ENCODE measurements at regions not wholly inside any gene's neighbourhood (a gene's known extent, or its start where the extent isn't known, plus 50 kb on each side); places are given as distances from the start of the nearest gene placed in this dataset.

DNA sequence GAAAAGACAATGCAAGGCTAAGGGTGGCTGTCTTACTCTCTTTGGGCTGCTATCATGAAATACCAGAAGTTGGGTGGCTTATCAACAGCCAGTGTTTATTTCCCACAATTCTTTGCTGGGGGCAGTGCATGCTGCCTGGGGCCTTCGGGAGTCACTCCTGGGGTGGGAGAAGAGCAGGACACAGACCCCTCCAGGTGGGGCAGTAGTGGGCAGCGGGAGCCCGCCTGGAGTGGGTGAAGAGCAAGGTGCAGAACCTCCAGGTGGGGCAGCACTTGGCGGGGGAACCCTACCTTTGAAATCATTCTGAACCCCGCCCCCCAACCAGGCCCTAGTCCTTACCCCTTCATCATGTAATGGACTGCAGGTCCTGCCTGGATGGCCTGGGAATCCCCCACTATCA is 69.6 kb upstream of the THBS2 start:
- Mint-ChIP-seq H3K4me3 (no peak overlapping the region), H3K9me3 (no peaks in the 10 kb centered on the region), H3K36me3 (ENCODE audit: insufficient read depth in 2 of 2) (no peaks in the 10 kb centered on the region), H3K4me1 (ENCODE audit: low read depth) (no peaks in the 10 kb centered on the region), H3K27ac (no peak overlapping the region), H3K27me3 (ENCODE audit: low read depth) (no peaks in the 10 kb centered on the region)
- ATAC-seq (replicated peaks in 1 of 2) = no peak
- no peak for DNase-seq

DNA sequence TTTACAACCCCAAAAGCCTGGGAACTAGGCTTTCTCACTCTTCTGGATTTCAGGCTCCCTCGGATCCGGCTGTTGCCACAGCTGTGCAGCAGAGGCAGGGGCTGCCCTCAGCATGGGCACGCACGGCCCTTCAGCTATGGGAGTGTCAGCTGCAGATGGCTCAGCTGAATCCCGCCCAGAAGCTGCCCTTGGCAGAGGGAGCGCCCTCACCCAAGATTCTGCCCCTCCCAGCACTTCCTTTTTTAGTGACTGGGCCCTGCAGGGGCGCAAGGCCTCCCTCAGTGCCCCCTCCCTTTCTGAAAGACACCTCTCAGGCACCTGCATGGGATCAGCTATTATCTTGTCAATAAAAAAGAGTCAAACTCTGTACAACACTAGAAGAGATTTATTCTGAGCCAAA is 67.9 kb upstream of the THBS2 start:
- no peak overlapping the region for H3K27ac Mint-ChIP-seq
- no peaks in the 10 kb centered on the region for H3K4me1 Mint-ChIP-seq (ENCODE audit: low read depth)
- ATAC-seq (replicated peaks in 1 of 2) (no peak), DNase-seq (no peak)
- no peak overlapping the region for H3K4me3 Mint-ChIP-seq
- no peaks in the 10 kb centered on the region for H3K9me3 Mint-ChIP-seq
- H3K36me3 Mint-ChIP-seq (ENCODE audit: insufficient read depth in 2 of 2) = no peaks in the 10 kb centered on the region
- no peaks in the 10 kb centered on the region for H3K27me3 Mint-ChIP-seq (ENCODE audit: low read depth)

DNA sequence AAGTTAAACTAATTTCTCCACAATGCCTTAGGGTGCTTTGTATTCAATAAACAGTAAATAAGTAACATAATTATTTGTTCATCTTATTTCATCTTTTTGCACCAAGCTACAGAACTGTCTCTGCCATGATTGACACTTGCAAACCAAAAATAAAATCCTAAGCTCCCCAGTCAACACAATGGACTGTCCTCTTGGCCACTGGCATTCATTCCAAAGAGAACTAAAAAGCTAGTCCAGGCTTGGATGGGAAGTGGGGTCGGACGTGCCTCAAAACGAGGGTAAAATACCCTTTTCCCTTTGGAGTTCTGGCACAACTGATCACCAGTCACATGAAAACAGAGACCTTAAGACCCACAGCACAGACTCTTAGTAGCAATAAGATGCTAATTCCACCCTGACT is 66.4 kb upstream of the THBS2 start:
- Mint-ChIP-seq H3K9me3 (no peaks in the 10 kb centered on the region), H3K27ac (no peak overlapping the region), H3K4me1 (ENCODE audit: low read depth) (no peaks in the 10 kb centered on the region), H3K4me3 (no peak overlapping the region), H3K27me3 (ENCODE audit: low read depth) (no peaks in the 10 kb centered on the region), H3K36me3 (ENCODE audit: insufficient read depth in 2 of 2) (no peaks in the 10 kb centered on the region)
- ATAC-seq (replicated peaks in 1 of 2) = no peak
- DNase-seq = no peak

DNA sequence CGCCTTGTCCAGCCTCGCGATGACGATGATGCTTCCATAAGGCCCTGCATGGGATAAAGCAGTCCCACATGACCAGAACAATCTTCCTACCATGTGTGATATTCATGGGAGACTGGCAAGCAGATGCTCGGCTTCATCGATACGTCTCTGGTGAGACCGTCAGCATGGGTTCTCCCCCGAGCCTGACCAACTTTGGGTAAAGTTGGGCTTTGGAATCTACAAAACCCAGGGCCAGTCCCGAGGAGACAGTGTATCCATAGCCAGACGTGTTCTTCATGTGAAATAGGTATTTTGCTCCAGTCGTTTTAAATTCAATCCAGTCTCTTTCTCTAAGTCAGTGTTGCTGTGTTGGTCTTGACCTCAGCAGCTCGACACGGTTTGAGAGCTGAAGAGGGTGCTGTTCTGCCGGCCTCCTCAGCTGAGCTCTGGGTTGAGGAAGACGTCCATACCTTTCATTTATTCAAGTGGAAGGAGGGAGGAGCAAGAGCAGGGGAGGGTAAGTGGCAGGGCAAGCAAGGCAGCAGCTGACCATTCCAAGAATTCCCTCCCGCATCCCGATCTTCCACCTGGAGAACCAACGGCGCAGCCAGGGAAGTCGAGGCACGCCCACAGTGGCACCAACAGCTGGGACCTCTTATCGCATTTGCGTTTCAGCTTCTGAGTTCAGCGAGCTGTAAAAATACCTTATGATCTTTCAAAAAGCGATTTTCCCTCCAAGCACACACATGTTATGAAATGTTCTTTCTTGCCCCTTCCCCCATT is 64.0 kb upstream of the THBS2 start:
- H3K27ac Mint-ChIP-seq = no peak overlapping the region
- no peaks in the 10 kb centered on the region for H3K4me1 Mint-ChIP-seq (ENCODE audit: low read depth)
- ATAC-seq (replicated peaks in 1 of 2) = no peak

DNA sequence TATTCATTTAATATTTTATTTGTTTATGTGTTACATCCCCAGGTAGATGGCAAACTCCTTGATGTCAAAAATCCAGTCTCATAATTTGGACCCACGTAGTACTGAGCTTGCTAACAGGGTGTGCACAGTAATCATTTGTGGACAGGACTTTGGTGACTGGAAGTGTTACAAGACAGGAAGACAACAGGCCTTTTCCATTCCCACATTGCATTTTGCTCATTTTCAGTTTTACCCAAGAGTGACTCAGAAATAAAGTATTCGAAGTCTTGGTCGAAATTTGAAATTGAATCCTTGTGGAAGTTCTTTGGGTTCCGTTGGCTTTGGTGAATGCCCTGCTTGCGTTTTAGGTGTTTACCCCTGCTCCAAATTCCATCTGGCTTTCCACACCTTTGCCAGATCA is 63.0 kb upstream of the THBS2 start:
- H3K36me3 Mint-ChIP-seq (ENCODE audit: insufficient read depth in 2 of 2) = no peaks in the 10 kb centered on the region
- no peaks in the 10 kb centered on the region for H3K9me3 Mint-ChIP-seq
- DNase-seq (no peak), ATAC-seq (replicated peaks in 1 of 2) (no peak)
- H3K4me1 Mint-ChIP-seq (ENCODE audit: low read depth) = no peaks in the 10 kb centered on the region
- no peak overlapping the region for H3K27ac Mint-ChIP-seq
- H3K4me3 Mint-ChIP-seq = no peak overlapping the region
- H3K27me3 Mint-ChIP-seq (ENCODE audit: low read depth) = no peaks in the 10 kb centered on the region

More for the DNA sequence above, 64.0 kb upstream of the THBS2 start:
- Mint-ChIP-seq H3K27me3 (ENCODE audit: low read depth) (no peaks in the 10 kb centered on the region), H3K4me3 (no peak overlapping the region), H3K36me3 (ENCODE audit: insufficient read depth in 2 of 2) (no peaks in the 10 kb centered on the region), H3K9me3 (no peaks in the 10 kb centered on the region)
- DNase-seq = no peak

DNA sequence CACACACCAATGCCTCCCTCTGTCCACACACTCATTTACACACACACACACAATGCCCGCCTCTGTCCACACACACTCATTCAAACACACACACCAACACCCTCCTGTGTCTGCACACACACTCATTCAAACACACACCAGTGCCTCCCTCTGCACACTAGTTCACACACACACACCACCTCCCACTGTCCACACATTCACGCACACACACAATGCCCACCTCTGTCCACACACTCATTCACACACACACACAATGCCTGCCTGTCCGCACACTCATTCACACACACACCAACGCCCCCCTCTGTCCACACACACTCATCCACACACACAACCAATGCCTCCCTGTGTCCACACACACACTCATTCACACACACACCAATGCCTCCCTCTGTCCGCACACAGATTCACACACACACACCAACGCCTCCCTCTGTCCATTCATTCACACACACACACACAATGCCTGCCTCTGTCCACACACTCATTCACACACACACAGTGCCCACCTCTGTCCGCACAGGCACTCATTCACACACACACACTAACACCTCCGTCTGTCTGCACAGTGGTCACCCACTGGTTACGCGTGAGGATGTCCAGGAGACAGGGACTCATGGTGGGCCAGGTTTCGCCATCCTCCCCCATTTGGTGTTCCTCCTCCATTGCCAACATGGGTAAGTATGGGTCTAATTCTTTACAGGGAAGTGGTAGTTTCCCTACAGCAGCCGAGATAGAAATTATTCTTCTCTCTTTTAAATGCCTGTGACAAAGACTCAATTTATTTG is 62.4 kb upstream of the THBS2 start:
- H3K27ac Mint-ChIP-seq = no peak overlapping the region
- H3K4me1 Mint-ChIP-seq (ENCODE audit: low read depth) = no peaks in the 10 kb centered on the region
- H3K36me3 Mint-ChIP-seq (ENCODE audit: insufficient read depth in 2 of 2) = no peaks in the 10 kb centered on the region
- DNase-seq (no peak), ATAC-seq (replicated peaks in 1 of 2) (no peak)
- H3K27me3 Mint-ChIP-seq (ENCODE audit: low read depth) = no peaks in the 10 kb centered on the region
- H3K4me3 Mint-ChIP-seq = no peak overlapping the region
- no peaks in the 10 kb centered on the region for H3K9me3 Mint-ChIP-seq

DNA sequence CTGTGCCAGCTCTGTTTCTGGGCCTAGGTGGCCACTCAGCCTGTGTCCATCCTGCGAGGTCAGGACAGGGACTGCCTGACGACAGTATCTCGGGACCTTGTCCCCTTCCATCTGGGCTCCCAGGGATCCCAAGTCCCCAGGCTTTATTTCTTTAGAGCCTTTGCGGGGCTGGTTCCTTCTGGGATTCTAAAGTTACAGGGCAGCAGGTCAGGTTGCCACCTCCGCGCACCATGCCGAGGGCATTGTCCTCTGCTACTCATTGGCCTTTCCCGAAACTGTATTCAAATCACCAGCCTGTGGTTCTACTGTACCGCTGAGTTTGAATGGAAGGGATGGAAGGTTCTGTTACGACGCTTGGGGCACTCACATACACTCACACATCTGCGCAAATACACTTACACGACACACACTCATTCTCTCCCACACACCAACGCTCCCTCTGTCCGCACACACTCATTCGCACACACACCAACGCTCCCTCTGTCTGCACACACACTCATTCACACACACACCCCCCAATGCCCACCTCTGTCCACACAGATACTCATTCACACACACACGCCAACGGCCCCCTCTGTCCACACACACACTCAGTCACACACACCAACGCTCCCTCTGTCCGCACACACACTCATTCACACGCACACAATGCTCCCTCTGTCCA is 59.8 kb upstream of the THBS2 start:
- Mint-ChIP-seq H3K4me1 (ENCODE audit: low read depth) (no peaks in the 10 kb centered on the region), H3K27ac (no peak overlapping the region), H3K27me3 (ENCODE audit: low read depth) (no peaks in the 10 kb centered on the region), H3K36me3 (ENCODE audit: insufficient read depth in 2 of 2) (no peaks in the 10 kb centered on the region), H3K9me3 (no peaks in the 10 kb centered on the region), H3K4me3 (no peak overlapping the region)
- ATAC-seq (replicated peaks in 1 of 2) = no peak
- DNase-seq = no peak

DNA sequence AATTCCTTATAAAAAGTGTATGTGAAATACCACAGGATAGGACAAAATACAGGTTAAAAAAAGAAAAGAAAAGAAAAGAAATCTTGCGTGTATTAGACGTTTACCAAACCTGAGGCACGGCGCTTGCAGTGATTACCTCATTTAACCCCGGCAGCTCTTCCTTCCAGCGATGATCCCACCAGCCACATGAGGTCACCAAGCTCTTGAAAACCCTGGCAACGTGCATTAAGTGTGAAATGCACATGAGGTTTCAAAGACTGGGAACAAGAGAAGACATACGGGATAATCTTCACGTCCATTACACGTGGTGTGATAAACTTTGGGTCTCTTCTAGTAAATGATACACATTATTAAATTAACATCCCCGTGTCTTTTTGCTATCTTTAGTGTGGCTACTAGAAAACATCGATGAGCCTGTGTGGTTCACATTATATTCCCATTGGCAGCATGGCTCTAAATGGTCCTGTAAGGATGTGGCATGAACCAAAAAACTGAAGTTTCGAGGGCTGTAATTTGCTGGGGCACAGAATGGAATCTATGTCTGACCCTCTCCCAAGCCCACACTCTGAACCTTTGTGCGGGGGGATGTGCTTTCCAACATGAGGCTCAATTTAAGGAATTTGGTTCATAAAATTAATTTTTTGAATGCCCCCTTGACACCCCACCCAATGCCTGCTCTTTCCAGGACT is 59.2 kb upstream of the THBS2 start:
- Mint-ChIP-seq H3K4me1 (ENCODE audit: low read depth) (no peaks in the 10 kb centered on the region), H3K9me3 (no peaks in the 10 kb centered on the region), H3K4me3 (no peak overlapping the region), H3K27ac (no peak overlapping the region), H3K36me3 (ENCODE audit: insufficient read depth in 2 of 2) (no peaks in the 10 kb centered on the region), H3K27me3 (ENCODE audit: low read depth) (no peaks in the 10 kb centered on the region)
- DNase-seq = no peak
- ATAC-seq (replicated peaks in 1 of 2) = no peak

DNA sequence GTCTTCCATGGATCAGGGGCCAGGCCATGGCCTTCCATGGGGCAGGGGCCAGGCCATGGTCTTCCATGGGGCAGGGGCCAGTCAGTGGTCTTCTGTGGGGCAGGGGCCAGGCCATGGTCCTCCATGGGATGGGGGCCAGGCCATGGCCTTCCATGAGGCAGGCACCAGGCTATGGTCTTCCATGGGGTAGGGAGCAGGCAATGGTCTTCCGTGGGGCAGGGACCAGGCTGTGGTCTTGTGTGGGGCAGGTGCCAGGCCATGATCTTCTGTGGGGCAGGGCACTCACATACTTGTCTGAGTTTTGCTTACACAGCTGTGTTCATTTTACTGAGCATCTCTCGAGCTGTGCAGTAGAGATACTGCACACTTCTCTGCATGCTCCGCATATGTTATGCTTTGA is 57.3 kb upstream of the THBS2 start:
- H3K9me3 Mint-ChIP-seq = peaks cover 0 to 1% of the 10 kb centered on the region in 2 donors
- no peaks in the 10 kb centered on the region for H3K27me3 Mint-ChIP-seq (ENCODE audit: low read depth)
- H3K4me1 Mint-ChIP-seq (ENCODE audit: low read depth) = no peaks in the 10 kb centered on the region
- H3K4me3 Mint-ChIP-seq = no peak overlapping the region
- no peak overlapping the region for H3K27ac Mint-ChIP-seq
- no peaks in the 10 kb centered on the region for H3K36me3 Mint-ChIP-seq (ENCODE audit: insufficient read depth in 2 of 2)
- ATAC-seq (replicated peaks in 1 of 2) = no peak
- no peak for DNase-seq

All from activated T-cell treated with anti-CD3 and anti-CD28 coated beads, Interleukin-2, amount 50 U/mL, for 72 hours (primary cell).